Ecto neural progenitor cell (in vitro differentiated cells): ENCODE measurements at regions not wholly inside any gene's neighbourhood (a gene's known extent, or its start where the extent isn't known, plus 50 kb on each side); places are given as distances from the start of the nearest gene placed in this dataset.
A peak's percentile ranks its signal among the peaks of the same experiment; 100 is the strongest.
"Not testable (repeated sequence)": the region's sequence is repeated elsewhere in the genome, so short reads cannot be mapped to it uniquely, and the experiment has no call there.

Experiments
- DNase-seq: peaks from one replicate; pipeline ENCODE4 v3.0.0-alpha.2; 2018; ENCODE audit warnings: low spot score

DNA sequence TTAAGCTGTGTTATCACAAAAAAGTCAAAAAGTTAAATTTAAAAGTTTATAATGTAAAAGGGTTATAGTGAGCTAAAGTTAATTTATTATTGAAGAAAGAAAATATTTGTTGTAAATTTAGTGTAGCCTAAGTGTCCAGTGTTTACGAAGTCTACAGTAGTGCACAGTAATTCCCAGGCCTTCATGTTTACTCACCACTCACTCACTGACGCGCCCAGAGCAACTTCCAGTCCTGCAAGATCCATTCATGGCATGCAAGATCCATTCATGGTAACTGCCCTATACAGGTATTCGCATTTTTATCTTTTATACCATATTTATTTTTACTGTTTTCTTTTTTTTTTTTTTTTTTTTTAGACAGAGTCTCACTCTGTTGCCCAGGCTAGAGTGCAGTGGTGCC is 69.5 kb downstream of the TPRA1 start:
- DNase-seq = no peak

DNA sequence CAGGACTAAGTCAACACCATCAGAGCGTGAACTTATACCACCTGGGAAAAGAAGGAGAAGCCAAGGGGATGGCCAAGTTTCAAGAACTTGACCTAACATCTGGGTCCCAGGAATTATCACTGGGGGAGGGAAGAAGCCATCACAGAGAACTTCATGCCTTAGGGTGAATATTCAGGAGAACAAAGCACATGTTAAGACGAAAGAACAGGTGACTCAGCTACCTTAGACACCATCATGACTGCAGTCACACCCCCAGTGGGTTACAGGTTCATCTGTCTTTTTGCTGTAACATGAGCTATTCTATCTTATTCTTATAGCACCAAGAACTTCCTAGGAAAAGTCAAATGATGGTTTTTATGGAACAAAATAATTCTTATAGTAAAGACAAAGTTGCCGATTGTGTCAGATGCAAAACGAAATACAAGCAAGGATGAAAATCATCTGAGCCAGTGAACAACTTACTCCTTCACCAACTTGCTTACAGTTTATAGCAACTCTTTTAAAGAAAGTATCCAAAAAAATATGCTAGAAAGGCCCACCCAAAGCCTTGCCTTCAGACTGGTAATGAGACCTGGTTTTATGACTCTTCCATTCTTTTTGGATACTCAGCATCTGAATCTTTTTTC is 72.0 kb downstream of the TPRA1 start:
- DNase-seq = no peak

GRCh38 chr3:127512256-127512655 is 78.3 kb downstream of the TPRA1 start:
- DNase-seq = no peak

DNA sequence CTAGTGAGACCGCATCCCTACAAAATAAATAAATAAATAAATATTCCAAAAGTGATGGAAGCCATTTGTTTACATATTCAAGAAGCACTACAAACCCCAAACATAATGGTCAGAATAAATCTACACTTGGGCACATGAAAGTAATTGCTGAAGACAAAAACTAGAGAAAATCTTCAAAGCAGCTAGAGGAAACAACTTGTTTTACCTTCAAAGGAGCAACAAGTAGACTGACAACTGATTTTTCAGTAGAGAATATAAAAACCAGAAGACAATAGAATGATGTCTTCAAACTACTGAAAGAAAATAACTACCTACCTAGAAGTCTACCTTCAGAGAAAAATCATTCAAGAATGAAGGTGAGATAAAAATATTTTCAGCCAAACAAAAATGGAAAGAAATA is 89.4 kb downstream of the TPRA1 start:
- no peak for DNase-seq

GRCh38 chr3:127497676-127498075 is 92.9 kb downstream of the TPRA1 start:
- DNase-seq = no peak

GRCh38 chr3:127497166-127497565 is 93.4 kb downstream of the TPRA1 start:
- DNase-seq = no peak

DNA sequence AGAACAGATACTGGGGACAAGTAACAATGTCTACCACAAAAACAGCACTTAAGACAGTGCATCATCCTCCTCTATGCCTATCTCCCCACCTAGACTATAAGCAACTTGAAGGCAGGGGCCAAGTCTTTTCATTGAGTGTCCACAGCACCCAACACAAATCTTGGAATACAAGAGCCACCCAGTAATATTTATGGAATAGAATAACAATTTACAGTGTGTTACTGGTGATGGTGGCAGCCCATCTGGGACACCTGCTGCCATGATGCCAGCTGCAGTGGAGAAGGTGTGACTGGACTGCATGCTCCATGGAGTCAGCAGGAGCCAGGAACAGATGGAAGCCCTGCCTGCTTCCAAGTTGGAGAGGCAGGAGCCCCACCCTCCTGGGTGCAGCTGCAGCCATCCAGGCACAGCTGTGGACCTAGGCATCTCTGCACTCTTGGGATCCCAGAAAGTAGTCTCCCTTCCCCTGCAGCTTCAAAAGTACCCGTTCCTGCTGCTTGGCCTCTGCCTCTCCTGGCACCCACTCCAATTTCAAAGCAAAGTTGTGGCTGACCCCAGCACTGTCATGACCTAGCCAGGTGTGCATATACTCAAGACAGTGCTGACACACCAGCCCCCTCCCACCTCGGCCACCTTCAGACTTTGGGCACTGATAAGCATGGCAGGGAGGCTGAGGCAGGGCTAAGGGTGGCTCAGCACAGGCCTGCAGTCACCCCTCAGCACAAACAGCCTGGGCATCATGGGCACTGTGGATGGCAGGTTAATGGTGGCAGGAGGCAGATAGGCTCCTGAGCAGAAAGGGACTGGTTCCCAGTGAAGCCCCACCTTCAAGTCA is 94.5 kb downstream of the TPRA1 start:
- no peak for DNase-seq

DNA sequence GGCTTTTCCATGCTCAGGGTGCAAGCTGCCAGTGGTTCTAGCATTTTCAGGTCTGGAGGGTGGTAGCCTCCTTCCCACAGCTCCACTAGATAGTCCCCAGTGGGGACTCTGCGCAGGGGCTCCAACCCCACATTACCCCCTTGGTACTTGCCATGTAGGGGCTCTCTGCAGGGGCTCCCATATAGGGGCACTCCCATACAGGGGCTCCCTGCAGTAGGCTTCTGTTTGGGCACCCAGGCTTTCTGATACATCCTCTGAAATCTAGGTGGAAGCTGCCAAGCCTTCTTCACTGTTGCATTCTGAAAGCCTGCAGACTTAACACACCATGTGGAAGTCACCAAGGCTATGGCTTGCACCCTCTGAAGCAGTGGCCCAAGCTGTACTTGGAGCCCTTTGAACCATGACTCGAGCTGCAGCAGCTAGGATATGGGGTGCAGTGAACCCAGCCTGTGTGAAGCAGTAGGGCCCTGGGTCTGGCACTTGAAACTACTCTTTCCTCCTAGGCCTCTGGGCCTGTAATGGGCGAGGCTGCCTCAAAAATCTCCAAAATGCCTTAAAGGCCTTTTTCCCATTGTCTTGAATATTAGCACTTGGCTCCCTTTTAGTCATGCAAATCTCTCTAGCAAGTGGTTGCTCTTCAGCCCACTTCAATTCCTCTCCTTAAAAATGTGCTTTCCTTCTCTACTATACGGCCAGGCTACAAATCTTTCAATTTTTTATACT is 96.4 kb downstream of the TPRA1 start:
- no peak for DNase-seq

DNA sequence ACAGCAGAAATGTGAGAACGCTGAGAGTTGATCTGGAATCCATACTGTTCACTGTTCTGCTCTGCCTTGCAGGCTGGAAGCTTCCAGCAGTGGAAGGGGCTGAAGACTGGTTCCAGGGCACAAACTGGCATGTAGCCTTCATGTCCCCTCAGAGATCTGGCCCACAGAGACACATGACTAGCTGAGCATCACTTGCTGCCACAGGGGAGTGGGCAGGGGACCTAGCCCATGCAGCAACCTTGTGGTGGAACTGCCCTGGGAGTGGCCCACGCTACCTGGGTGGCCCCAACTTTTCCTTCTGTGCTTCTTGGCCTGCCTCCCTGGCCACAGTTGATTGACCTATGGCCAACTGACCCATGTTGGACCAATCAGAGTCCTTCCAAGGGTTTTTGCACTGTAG is 98.1 kb downstream of the TPRA1 start:
- DNase-seq = no peak

- DNase-seq = no peak
Measured at GRCh38 chr3:127491909-127492308, 98.6 kb downstream of the TPRA1 start.

DNA sequence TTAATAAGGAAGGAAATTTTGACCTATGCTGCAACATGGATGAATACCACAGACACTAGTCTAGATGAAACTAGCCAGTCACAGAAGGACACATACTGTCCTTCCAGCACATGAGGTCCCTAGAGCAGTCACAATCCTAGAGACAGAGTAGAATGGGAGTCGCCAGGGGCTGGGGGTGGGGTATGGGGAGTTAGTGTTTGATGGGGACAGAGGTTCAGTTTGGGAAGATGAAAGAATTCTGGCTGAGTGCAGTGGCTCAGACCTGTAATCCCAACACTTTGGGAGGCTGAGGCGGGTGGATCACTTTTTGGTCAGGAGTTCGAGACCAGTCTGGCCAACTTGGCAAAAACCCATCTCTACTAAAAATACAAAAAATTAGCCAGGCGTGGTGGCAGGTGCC is 99.2 kb downstream of the TPRA1 start:
- DNase-seq = no peak

- not testable (repeated sequence) for DNase-seq
Measured at GRCh38 chr3:127491024-127491305, 99.6 kb downstream of the TPRA1 start.

GRCh38 chr3:127490271-127491023 is 100.1 kb downstream of the TPRA1 start:
- DNase-seq = peak; percentile 40

DNA sequence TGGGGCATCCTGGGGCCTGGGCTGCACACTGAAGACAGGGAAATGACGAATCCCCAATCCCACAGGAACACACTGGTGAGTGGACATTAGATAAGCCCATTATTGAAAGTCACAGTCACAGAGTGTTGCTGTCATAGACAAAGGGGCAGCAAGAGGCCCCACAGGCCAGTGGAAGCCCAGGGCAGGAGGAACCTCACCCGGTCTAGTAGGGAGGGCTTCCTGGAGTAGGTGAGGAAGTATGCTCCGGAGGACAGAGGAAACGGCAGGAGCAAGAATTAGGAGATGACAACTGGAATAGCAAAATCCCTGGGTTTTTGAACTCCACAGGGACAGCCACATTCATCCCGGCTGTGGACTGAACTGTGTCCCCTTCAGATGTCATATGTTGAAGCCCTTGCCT is 101.2 kb downstream of the TPRA1 start:
- no peak for DNase-seq

DNA sequence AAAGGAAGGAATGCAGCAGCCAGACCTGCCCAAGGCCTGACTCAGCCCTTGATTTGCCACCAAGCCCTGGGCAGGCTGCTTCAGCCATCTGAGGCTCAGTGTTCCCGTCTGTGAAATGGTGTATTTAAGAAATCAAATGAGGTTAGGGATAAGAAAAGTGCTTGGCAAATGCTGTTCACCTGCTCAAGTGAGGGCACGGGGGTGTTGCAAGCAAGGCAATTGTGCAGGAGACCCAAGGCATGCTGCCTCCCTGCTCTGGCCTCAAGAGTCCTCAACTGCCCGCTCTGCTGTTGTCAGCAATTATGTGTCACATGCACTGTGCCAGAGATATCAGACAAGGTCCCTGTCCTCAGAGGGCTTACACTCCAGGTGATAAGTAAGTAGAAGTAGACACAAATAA is 101.8 kb downstream of the TPRA1 start:
- no peak for DNase-seq

DNA sequence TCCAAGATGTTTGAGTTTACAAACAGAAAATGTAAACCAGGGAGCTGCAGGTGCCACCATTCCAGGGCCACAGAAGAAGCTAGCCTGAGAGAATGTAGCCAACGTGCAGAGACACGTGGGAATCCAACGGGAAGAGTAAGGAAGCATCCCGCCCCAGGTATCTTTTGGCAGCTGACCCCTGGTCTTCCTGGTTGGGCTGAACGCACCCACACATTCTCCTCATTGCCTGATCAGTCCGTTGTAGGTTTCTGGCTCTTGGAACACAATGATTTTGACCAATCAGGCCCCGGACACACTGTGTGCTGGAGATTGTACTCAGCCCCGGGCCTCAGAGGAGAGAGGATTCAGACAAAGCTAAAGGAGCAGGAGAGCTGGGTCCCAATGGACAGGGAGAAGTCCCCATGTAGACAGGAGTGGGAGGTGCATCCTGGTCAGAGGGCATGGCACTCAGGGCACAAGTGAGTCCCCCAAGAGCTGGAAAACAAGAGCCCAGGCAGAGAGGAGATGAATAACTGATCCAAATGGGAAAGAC is 102.3 kb downstream of the TPRA1 start:
- peak; percentile 37 for DNase-seq

DNA sequence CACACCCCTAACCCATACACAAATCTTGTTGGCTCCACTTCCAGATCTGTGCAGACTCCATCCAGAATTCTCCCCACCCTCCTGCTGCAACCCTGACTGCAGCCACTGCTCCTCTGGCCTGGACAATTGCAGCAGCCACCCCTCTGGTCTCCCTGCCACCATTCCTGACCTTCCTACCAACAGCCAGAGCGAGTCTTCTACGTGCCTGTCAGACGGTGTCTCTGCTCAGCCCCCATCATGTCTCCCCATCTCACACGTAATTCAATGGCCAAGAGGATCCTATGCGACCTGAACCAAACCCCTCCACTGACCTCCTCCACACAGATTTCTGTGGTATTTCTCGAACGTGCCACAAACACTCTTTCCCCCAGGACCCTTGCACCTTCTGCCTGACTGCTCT is 103.3 kb downstream of the TPRA1 start:
- DNase-seq = no peak

GRCh38 chr3:127486321-127486944 is 104.1 kb downstream of the TPRA1 start:
- peak; percentile 36 for DNase-seq

DNA sequence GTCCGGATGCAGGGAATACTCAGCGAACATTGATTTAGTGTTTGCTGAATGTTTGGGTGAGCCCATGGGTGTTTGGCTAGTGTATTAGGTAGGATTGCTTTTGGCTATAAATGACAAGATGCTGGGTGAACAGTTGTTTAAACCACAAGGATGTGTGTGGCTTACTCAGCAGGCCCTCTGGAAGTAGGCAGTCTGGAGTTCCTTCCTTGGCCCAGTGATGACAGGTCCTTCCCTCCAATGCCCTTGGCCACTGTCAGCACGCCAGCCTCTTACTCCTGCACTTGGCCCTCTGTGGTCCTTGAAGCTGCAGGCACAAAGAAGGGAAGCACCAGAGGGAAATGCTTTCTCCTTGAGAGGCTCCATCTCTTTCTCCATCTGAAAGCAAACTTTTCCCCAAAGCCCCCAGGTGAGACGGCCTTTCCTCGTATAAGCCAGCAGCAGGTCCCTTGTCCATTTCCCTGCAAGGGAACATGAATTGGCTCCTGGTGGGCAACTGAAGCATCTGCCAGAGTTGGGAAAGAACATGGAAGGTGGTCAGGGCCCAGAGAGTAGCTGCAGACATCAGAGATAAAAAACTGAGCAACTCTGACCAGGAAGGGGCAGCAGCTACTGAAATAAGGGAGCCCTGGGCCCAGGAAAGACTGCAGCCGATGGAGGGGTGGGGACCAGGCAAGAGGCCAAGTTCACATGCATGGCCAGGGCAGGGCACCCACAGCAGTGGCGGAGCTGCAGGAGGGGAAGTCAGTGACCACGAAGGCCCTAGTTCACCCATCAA is 105.0 kb downstream of the TPRA1 start:
- DNase-seq = no peak

DNA sequence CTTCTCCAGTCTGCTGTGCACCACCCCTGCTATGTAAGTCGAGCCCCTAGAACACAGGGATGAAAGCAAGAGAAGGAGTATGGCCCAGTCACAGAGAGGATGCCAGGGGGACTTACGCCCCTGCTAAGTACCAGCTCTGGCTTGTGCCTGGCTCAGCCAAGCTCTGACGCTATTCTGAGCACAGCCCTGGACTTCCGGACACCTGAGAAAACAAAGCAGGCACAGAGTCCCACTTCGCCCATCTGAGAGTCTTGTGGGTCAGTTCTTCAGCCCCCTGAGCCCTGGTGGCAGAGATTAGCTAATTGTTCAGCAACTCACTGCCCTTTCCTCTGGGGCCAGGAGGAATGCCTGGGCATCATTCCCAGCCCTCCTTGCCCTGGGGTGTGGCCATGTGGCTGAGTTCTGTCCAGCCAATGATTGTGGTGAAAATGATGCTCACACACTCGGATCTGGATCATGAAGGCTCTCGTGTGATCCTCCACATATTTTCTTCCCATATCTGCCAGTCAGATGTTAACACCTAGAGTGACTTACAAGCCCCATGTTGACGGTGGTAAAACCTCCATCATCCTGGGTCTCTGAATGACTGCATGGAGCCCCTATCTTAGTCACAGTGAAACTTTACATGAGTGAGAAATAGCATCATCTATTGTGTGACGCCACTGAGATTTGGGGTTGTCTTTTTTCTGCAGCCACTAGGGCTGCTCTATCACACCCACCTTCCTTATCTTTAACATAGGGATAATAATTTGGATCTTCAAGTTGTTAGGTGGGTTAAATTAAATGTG is 105.7 kb downstream of the TPRA1 start:
- no peak for DNase-seq
